ENCODE measurements at regions not wholly inside any gene's neighbourhood (a gene's known extent, or its start where the extent isn't known, plus 50 kb on each side); places are given as distances from the start of the nearest gene placed in this dataset.

DNA sequence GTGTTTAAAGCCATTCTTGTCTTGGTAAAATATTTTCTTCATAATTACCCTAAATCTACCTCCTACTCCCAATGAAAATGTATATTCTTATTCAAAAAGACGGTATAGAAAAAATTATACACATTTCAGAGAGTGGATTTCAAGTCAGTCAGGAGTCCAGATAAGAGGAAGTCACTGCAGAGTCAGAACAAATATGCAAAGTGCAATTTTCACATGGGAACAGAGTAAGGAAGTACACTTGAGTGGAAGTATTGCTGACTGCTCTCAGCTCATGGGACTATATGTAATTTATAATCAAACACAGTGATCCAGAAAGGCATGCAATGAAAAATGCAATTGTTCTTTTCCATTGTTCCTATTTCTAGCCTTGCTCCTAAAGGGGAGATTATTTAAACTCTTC is 1128.0 kb downstream of the AACS start:
- DNase-seq (ENCODE audit: low spot score): no peak

DNA sequence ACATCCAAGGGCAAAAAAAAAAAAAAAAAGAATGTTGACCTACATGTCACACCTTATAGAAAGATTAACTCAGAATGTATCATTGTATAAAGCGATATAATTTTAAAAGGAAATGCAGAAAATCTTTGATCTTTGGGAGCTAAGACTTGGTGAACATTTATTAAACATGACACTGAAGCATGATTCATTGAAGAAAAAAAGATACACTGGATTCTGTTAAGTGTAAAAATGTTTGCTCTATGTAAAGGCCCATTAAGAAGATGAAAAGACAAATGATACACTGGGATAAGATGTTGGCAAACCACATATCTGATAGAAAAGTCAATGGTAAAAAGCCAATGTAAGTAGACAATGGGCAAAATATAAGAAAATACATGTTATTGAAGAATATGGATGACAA is 1131.0 kb downstream of the AACS start:
- DNase-seq (ENCODE audit: low spot score): no peak

DNA sequence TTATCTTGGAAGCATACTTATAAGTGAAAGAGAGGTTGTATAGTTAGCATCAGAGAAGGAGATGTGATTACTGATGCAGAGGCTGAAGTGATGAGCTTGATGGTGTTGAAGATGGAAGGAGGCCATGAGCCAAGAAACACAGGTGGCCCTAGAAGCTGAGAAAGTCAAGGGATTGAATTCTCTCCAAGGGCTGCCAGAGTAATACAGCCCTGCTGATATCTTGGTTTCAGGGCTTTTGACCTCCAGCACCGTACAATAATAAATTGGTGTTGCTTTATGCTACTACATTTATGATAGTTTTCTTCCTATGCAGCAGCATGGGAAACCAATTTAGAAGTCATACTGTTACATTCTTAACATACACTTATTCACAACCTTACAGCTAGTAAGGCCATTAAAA is 1133.3 kb downstream of the AACS start:
- no peak for DNase-seq (ENCODE audit: low spot score)

DNA sequence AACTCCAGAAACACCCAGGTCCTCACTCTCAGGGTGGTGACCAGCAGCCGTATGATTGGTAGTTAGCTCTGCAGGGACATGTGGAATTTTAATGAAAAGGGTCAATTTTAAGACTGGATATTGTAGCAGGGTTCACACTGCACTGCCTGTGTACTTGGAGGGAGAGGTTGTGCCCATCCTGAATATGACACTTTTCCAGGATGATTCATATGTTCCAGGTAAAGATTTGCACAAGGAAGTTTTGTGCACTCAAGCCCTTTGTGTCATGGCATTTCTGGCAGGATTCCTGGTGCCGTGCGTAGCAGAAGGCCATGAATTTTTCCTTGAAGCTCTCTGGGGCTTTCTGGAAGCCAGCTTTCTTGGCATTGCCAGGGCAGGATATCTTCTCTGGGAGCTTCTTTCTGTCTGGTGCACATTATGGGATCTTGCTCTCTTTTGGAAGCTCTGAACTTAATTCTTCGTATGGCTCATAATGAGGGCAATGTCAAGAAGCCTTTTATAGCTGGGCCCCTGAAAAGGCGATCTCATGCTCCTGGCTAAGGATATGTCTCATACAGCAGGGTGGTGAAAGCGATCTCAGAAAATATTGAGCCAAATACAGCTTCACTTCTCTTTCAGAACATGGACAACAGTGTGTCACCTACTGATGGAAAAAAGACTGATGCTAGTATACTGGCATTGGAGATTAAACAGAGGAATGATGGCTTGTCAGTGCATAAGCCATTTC is 1133.9 kb downstream of the AACS start:
- no peak for DNase-seq (ENCODE audit: low spot score)

DNA sequence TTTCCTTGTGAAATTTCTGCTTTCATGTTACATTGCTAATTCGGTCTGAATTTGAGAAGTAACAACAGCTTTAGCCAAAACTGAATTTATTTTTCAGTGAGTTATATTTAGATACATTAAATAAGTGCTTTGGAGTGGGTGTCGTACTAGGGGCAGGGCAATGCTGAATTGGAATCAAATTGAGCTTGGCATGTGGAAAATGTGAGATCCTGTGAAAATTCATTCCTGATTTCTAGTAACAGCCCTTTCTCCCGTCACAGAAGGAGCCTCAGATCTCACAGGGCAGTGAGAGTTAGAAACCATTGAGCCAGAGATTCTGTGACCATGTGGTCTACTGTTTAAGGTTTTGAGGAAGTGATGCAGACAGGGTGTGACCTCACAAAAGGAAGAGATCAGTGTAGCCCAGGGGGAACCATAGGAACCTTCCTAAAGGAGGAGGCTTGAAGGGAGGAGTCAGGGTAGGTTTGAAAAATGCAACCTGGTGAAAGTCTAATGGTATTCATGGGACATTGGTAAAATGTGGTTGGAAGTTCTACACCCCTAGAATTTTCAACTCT is 1136.8 kb downstream of the AACS start:
- DNase-seq (ENCODE audit: low spot score): no peak

DNA sequence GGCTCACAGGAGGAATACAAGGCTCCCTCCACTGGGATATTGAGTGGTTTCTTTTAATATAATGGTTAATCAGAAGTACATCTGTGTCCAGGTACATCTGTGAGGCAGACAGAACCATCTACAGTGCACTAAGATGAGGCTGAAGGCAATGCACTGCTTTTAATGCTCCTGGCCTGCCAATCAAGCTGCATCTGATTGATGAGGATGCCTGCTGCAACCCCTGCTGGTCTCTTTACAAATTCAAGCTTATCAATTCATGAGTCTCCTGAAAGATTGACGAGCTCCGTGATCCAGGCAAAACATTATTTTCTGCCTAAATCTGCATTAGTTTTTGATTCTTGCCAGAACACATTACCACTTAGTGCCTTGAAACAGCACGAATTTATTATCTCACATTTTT is 1139.1 kb downstream of the AACS start:
- no peak for DNase-seq (ENCODE audit: low spot score)

DNA sequence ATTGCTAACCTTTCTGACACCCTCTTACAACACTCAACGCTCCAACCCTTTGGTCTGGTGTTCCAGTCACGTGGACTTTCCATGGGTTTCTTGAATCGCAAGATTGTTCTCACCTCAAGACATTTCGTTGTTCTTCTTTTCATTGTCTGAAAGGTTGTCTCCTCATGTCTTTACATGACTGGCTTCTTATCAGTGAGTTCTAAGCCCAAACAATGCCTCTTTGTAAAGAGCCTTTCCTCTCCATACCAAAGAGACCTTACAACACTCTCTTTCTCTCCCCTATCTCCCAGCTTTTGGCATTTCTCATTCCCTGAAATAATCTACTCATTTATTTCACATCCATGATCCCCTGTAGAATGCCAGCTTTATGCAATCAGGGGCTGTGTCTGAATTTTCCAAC is 1144.8 kb downstream of the AACS start:
- DNase-seq (ENCODE audit: low spot score): no peak

DNA sequence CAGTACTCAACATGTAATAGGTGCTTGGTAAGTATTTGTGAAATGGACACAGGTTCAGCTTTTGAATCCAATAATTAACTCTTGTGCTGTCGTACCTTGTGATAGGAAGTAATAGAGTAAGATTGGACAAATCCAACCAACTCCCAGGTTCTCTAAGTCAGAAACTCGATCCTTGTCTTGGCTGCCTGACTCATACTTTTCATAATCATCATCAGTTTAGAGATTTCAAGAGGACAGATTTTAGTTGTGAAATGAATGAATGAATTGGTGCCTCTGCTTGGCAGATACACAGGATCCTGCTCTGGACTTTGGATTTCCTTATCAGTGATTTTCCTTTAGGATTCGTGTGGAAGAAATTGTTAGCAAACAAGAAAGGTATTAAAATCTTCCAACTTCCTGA is 1145.2 kb downstream of the AACS start:
- no peak for DNase-seq (ENCODE audit: low spot score)

DNA sequence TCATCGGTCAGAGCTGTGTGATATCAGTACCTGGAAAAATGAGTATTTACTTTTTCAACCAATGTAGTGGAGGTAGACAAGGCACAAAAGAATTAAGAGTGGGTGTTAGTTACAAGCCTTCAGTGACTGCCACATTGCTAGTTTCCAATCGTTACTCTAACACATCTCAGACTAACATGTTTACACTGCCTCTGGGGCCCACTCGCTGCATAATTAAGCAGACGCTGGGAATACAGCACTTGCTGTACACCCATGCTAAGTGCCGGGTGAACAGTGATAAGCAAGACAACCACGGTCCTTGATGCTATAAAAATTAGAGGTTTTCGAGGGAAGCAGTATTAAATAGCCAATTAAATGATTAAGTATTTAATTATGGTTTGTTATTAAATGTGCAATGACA is 1147.6 kb downstream of the AACS start:
- DNase-seq (ENCODE audit: low spot score): no peak

DNA sequence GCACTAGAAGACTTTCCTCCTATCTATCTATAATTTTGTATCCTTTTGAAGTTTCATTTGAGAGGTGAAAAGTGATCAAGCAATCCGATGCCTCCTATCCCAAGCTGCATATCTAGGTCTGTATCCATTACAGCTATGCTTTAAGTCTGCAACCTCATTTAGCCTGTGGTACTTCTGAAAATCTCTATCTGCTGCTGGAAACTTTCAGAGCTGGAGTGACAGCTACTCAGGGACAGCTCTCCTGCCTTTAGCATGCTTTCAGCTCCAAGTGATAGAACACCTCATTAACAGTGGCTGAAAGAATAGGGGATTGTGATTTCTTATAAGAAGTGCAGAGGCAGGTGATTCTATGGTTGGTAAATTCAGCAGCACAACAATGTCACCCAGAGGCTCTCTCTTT is 1153.5 kb downstream of the AACS start:
- DNase-seq (ENCODE audit: low spot score): no peak

DNA sequence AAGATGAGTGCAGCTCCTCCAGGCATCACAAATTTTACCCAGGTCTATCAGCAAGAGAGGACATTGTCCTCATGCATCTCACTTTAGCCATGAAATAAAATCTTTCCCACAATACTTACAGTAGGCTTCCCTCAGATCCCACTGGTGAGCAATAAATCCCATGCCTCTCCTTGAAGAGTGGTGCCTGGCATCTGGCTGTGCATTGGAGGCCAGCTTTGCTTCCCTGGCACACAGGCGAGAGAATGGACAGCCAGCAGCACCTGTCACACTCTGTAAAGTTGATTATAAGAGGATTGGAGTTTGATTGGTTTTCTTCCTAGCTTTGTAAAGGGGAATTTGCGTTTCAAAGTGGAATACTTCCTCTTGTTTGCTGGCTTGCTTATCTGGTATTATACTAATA is 1153.9 kb downstream of the AACS start:
- DNase-seq (ENCODE audit: low spot score): no peak

DNA sequence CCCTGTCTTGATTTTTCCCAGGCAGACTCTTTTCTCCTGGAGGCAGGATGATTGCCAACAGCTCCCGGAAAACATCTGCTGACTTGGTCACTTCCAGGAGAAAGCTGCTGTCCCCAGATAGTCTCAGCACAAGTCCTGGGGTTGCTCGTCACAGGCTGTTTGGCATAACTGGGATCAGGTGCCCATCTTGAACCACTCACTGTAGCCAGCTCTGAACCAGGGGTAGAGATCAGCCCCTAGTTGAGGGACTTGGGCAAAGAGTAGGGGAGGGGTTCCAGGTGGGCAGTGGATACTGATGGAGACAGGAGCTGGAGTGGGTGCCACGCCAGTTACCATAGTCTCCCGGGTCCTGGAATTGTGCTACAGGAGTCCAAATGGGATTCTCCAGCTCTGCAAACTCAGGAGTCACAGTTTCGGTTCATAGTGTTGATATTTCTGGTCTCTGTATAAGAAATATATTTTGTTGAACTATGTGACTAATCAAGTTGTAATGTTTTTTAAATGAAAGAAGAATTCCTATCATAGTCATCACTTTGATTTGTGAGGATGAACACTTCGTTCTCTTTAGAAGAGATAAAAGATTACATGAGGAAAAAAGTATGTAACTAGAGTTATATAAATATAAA is 1154.5 kb downstream of the AACS start:
- no peak for DNase-seq (ENCODE audit: low spot score)

DNA sequence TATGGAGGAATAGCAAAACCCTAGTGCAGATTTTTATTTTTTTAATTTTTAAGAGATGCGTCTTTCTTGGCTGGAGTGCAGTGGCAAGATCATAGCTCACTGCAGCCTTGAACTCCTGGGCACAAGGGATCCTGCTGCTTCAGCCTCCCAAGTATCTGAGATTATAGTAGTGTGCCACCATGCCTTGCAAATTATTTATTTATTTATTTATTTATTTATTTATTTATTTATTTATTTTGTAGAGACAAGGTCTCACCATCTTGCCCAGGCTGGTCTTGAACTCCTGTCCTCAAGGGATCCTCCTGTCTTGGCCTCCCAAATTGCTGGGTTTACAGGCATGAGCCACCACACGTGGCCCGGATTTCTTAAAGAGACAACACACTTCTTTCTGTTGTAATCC is 1158.8 kb downstream of the AACS start:
- DNase-seq (ENCODE audit: low spot score): no peak

DNA sequence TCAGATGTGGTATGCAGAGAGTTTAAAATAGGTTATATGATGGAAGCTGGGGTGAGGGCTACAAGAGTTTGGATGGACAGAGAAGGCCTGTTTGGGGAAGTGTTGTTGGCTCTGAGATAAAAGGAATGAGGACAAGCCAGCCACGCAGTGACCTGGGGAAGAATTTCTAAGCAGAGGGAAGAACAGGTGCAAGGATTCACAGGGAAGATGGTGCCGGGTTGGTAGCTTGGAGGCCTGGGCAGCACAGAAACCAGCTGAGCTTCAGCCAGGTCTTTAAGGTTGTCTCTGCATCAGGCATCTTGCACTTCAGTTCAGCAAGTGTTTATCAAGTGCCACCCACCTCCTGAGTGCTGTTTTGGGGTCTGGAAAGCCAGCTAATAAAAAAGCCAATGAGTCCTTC is 1163.7 kb downstream of the AACS start:
- DNase-seq (ENCODE audit: low spot score): no peak

DNA sequence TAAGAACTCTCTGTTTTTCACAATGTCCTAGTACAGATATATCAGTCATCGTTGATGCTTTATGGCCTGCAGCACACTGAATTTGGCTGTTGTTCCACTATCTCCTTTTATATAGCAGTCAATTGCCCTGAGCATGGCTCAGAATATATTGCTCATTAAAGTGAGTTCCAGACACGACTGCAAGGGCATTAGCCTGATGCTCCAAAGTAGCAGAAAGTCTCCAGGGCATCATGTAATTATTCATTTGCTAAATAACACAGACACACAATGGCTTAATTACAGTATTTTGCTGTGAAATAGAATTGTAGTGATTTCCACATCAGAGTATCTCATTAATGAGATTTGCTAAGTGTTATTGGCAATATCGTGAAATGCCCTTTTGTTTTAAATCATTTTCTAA is 1167.5 kb downstream of the AACS start:
- no peak for DNase-seq (ENCODE audit: low spot score)

DNA sequence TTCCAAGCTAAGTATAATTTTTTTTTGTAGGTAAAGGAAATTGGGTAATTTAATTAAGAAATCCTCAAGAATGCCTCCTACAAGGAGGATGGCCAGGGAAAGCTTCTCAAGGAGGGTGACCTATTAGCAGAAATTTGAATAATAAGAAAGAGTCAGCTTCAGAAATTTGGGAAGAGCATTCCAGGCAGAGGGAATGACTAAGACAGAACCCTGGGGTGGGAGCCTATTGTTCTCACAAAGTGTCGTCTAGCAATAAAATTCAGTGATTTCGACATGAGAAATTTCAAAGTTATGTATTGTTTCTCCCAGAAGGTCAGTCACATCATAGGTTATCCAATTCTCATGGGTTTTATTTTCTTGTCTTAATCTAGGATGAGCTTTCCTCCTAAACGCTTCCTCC is 1168.4 kb downstream of the AACS start:
- DNase-seq (ENCODE audit: low spot score): no peak

DNA sequence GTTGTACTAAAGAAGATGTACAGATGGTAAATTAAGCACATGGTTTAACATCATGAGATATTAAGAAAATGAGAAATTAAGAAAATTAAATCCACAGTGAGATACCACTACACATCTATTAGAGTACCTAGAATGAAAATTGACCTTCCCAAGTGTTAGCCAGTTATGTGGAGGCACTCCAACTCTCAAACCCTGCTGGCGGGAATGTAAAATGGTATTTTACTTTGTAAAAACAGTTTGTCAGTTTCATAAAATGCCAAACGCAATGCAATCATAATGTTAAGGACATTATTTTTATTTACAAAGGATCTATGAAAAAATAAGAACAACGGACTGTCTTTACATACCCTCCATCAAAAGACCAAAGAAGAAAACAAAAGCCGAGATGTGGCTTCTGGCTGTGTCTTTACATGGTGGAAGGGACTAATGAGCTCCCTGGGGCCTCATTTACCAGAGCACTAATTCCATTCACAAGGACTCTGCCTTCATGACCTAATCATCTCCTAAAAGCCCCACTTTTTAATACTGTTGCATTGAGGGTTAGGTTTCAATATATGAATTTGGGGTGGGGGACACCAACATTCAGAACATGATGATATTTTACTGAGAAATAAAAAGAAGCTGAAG is 1178.7 kb downstream of the AACS start:
- DNase-seq (ENCODE audit: low spot score): no peak

DNA sequence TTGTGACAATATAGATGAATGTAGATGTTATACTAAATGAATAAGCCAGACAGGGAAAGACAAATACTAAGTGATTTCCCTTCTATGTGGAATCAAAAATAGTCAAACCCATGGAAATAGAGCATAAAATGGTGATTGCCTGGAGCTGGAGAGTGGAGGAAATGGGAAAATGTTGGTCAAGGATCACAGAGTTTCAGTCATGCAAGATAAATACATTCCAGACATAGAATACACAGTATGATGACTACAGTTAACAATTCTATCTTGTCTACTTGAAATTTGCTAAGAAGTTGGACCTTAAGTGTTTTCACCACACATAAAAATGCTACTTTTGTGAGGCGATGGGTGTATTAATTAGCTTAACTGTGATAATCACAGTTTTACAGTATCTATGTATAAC is 1182.7 kb downstream of the AACS start:
- no peak for DNase-seq (ENCODE audit: low spot score)

DNA sequence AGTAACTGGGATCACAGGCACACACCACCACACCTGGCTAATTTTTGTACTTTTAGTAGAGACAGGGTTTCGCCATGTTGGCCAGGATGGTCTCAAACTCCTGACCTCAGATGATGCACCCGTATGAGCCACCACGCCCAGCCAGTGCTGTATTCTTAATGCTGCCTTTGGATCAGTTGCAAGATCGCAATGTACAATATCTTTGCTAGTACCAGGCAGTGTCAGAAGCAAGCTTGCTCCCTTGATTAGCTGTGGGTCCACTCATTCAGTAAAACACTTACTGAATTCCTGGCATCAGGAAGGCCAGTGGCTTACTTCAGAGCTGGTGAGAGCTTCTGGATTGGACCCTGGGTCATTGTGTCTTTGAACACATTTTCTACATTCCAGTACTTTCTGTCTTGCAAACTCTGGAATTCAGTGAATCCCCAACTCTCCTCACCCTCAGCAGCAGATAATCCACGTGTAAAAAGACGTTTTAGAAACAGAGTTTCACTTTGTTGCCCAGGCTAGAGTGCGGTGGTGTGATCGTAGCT is 1183.7 kb downstream of the AACS start:
- DNase-seq (ENCODE audit: low spot score): no peak

DNA sequence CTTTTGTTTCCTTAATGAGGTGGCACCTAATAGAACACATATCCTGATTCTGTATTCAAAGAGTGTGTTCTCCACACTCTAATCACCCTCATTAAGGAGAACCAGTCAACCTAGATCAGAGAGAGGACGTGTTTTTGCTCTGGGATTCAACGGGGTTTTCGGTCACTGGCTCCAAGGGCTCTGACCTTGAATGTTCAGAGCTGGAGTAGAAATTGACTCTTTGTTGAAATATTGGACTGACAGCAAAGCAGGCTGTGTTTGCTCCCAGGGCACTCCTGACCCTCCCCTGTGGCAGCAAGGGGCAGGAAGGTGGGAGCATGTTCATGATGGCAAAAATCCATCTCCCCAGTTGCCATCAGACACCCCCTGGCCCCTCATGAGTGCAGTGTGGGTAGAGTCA is 1193.0 kb downstream of the AACS start:
- no peak for DNase-seq (ENCODE audit: low spot score)

DNA sequence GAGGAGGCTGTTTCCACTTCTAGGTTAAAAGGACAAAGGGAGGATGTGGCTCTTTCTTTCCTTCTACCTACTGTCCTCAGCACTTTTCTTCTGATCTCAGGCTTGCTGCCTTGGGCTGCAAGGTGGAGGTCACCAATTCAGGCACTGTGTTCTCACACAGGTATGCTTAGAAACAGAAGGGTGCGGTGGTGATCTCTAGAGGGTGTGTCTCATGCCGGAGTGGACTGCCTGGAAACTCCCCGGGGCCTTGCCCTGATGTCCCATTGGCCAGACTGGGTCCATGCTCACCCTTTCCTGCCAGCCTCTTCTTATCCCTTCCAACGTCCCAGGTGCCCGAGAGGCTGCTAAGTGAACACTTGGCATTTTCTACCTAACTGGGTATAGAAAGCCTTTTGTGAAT is 1197.6 kb downstream of the AACS start:
- no peak for DNase-seq (ENCODE audit: low spot score)

DNA sequence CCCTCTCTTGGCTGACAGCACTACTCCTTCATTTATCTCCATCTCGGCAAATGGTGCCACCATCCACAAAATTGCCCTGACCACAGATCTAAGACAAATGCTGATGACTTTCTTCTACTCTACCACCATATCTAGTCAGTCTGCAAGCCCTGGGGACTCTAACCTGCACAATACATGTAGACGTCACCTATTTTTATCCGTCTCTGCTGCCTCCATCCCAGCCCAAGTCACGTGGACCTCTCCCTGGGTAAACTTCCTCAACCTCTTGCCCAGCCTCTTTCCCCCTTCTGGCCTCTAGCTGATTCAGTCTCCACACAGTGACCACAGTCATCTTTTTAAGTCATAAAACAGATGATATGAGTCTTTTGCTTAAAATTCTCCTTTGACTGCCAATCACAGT is 1203.0 kb downstream of the AACS start:
- DNase-seq (ENCODE audit: low spot score): no peak

DNA sequence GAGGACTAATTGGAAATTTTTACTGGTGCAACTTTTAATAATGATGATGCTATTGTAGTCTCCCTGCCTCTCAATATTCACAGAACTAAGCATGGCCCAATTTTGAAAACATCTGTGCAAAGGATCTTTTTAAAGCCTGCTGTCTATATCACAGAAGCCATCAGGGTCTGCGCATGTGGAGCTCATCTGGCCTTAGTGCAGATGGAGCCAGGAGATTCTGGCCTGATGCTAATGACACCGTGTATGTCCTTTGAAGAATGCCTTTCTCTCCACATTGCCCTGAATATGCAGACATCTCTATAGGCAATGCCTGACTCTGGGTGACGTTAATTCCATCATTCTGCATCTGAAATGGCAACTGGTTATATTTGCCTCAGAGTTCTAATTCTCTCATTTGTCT is 1205.9 kb downstream of the AACS start:
- no peak for DNase-seq (ENCODE audit: low spot score)
